Neural cell (in vitro differentiated cells): ENCODE measurements at regions not wholly inside any gene's neighbourhood (a gene's known extent, or its start where the extent isn't known, plus 50 kb on each side); places are given as distances from the start of the nearest gene placed in this dataset.

Source experiments
- H2AFZ ChIP-seq: fragments of 200-600, 300-800 bp; sonication (generic), shearing (Covaris generic); 2 replicates; pipeline ENCODE4 v1.6.0; 2014; ENCODE audit warnings: low read depth, mild to moderate bottlenecking, antibody characterized with exemption, low read length, moderate library complexity
- H3F3A ChIP-seq: fragments of 200-600 bp; shearing (Covaris generic); 2 replicates; pipeline ENCODE4 v1.6.1; 2016; ENCODE audit warnings: mild to moderate bottlenecking, moderate library complexity, mixed read lengths, antibody characterized with exemption, low read length; ENCODE audit not compliant: insufficient read depth, poor library complexity, severe bottlenecking
- H3K27ac ChIP-seq: fragments of 200-600, 300-800 bp; sonication (generic), shearing (Covaris generic); 2 replicates; pipeline ENCODE4 v1.5.1; 2014; ENCODE audit warnings: mild to moderate bottlenecking, low read length, moderate library complexity
- H3K27me3 ChIP-seq: fragments of 300-800, 200-600 bp; sonication (generic), shearing (Covaris generic); 2 replicates; pipeline ENCODE4 v1.6.0; 2014; ENCODE audit warnings: mild to moderate bottlenecking, low read depth, low read length, moderate library complexity; ENCODE audit not compliant: insufficient read depth
- H3K36me3 ChIP-seq: fragments of 300-800, 200-600 bp; sonication (generic), shearing (Covaris generic); 2 replicates; pipeline ENCODE4 v1.5.1; 2014; ENCODE audit warnings: mild to moderate bottlenecking, antibody characterized with exemption, low read length, moderate library complexity; ENCODE audit not compliant: insufficient read depth
- H3K4me2 ChIP-seq: fragments of 300-800, 200-600 bp; sonication (generic), shearing (Covaris generic); 2 replicates; pipeline ENCODE4 v1.6.0; 2014; ENCODE audit warnings: mild to moderate bottlenecking, low read length
- H3K4me3 ChIP-seq: fragments of 300-800, 200-600 bp; sonication (generic), shearing (Covaris generic); 2 replicates; pipeline ENCODE4 v1.5.1; 2014; ENCODE audit warnings: mild to moderate bottlenecking, low read length, moderate library complexity
- H3K79me2 ChIP-seq: fragments of 200-600 bp; shearing (Covaris generic); replicated peaks from 2 replicates; pipeline ENCODE4 v1.6.0; 2014; ENCODE audit warnings: mild to moderate bottlenecking, low read length, moderate library complexity; ENCODE audit not compliant: insufficient read depth
- H3K9ac ChIP-seq: fragments of 300-800, 200-600 bp; sonication (generic), shearing (Covaris generic); 2 replicates; pipeline ENCODE4 v1.6.1; 2016; ENCODE audit warnings: mild to moderate bottlenecking, low read length, mixed read lengths
- H3K9me2 ChIP-seq: fragments of 200-600 bp; shearing (Covaris generic); 2 replicates; pipeline ENCODE4 v1.6.1; 2016; ENCODE audit warnings: mild to moderate bottlenecking, low read length, mixed read lengths; ENCODE audit not compliant: insufficient read depth
- H3K9me3 ChIP-seq: fragments of 200-600, 300-800 bp; sonication (generic), shearing (Covaris generic); 2 replicates; pipeline ENCODE4 v1.6.1; 2016; ENCODE audit warnings: mild to moderate bottlenecking, mixed run types, low read length, moderate library complexity, mixed read lengths
- H4K20me1 ChIP-seq: fragments of 200-600 bp; shearing (Covaris generic); 2 replicates; pipeline ENCODE4 v1.6.1; 2016; ENCODE audit warnings: mild to moderate bottlenecking, mixed run types; ENCODE audit not compliant: insufficient read depth
- CTCF ChIP-seq: fragments of 450-650 bp; IDR thresholded peaks from 2 replicates; pipeline ENCODE4 v1.5.1; 2014; ENCODE audit warnings: antibody characterized with exemption, mild to moderate bottlenecking, moderate library complexity; ENCODE audit not compliant: poor library complexity, severe bottlenecking
- EP300 ChIP-seq: fragments of 450-650 bp; conservative IDR thresholded peaks from 2 replicates; pipeline ENCODE4 v1.6.1; 2014; ENCODE audit warnings: antibody characterized with exemption, mild to moderate bottlenecking, moderate library complexity; ENCODE audit not compliant: poor library complexity, severe bottlenecking
- EZH2 ChIP-seq: fragments of 200-600, 300-800 bp; shearing (Covaris generic), sonication (generic); IDR thresholded peaks from 2 replicates; pipeline ENCODE4 v1.6.1; 2014; ENCODE audit warnings: antibody characterized with exemption, low read length, borderline replicate concordance, mild to moderate bottlenecking; ENCODE audit not compliant: insufficient read depth, poor library complexity, severe bottlenecking
- MXI1 ChIP-seq: fragments of 450-650 bp; conservative IDR thresholded peaks from 2 replicates; pipeline ENCODE4 v1.6.1; 2014; ENCODE audit warnings: antibody characterized with exemption, mild to moderate bottlenecking; ENCODE audit not compliant: poor library complexity, severe bottlenecking
- POLR2AphosphoS5 ChIP-seq: IDR thresholded peaks from 2 replicates; pipeline ENCODE4 v1.6.1; 2012
- RAD21 ChIP-seq: fragments of 450-650 bp; conservative IDR thresholded peaks from 2 replicates; pipeline ENCODE4 v1.6.1; 2014; ENCODE audit warnings: antibody characterized with exemption, mild to moderate bottlenecking, moderate library complexity
- REST ChIP-seq: IDR thresholded peaks from 2 replicates; pipeline ENCODE4 v1.6.1; 2012; ENCODE audit warnings: borderline replicate concordance
- SMC3 ChIP-seq: fragments of 450-650 bp; conservative IDR thresholded peaks from 2 replicates; pipeline ENCODE4 v1.6.1; 2014; ENCODE audit warnings: antibody characterized with exemption, mild to moderate bottlenecking, moderate library complexity; ENCODE audit not compliant: poor library complexity
- TAF1 ChIP-seq: IDR thresholded peaks from 2 replicates; pipeline ENCODE4 v1.6.1; 2012; ENCODE audit warnings: low read depth

GRCh38 chr18:75624869-75625268 lies 197.4 kb upstream of the SMIM21 start:
- Histone ChIP-seq H3K9ac (no peak overlapping the region), H3K9me3 (no peaks in the 10 kb centered on the region), H3K4me3 (no peak overlapping the region), H3K79me2 (no peaks in the 10 kb centered on the region), H3K27ac (no peak overlapping the region), H2AFZ (no peak overlapping the region), H3K27me3 (no peaks in the 10 kb centered on the region), H3K4me2 (no peak overlapping the region), H3F3A (no peaks in the 10 kb centered on the region), H4K20me1 (no peaks in the 10 kb centered on the region), H3K36me3 (no peaks in the 10 kb centered on the region), H3K9me2 (no peaks in the 10 kb centered on the region)
- TF ChIP-seq SMC3, result no peak

- Histone ChIP-seq H4K20me1 (no peaks in the 10 kb centered on the region), H3K4me2 (no peak overlapping the region), H3K79me2 (no peaks in the 10 kb centered on the region), H3K36me3 (no peaks in the 10 kb centered on the region), H3K27me3 (no peaks in the 10 kb centered on the region), H3K9me2 (no peaks in the 10 kb centered on the region), H3K27ac (no peak overlapping the region), H3K9me3 (no peaks in the 10 kb centered on the region), H3K4me3 (no peak overlapping the region), H3F3A (no peaks in the 10 kb centered on the region), H3K9ac (no peak overlapping the region), H2AFZ (no peak overlapping the region)
- no peak for TF ChIP-seq REST
- TF ChIP-seq CTCF, result no peak
- no peak for TF ChIP-seq EZH2
- no peak for TF ChIP-seq TAF1
- no peak for TF ChIP-seq POLR2AphosphoS5
- TF ChIP-seq RAD21, result no peak
- TF ChIP-seq MXI1, result no peak
- TF ChIP-seq EP300, result no peak
- no peak for TF ChIP-seq SMC3
These were observed 194.3 kb upstream of the SMIM21 start for GRCh38 chr18:75621818-75622217.

GRCh38 chr18:75618146-75618545 lies 190.6 kb upstream of the SMIM21 start:
- H3F3A ChIP-seq, result no peaks in the 10 kb centered on the region
- no peaks in the 10 kb centered on the region for H3K79me2 ChIP-seq
- H3K4me3 ChIP-seq, result no peak overlapping the region
- no peak overlapping the region for H3K9ac ChIP-seq
- H3K9me3 ChIP-seq, result no peaks in the 10 kb centered on the region
- no peaks in the 10 kb centered on the region for H3K9me2 ChIP-seq
- H3K4me2 ChIP-seq, result no peak overlapping the region
- H3K36me3 ChIP-seq, result no peaks in the 10 kb centered on the region
- H4K20me1 ChIP-seq, result no peaks in the 10 kb centered on the region
- H3K27me3 ChIP-seq, result no peaks in the 10 kb centered on the region
- TF ChIP-seq EZH2 (no peak), POLR2AphosphoS5 (no peak), SMC3 (no peak), TAF1 (no peak), MXI1 (no peak), CTCF (no peak), REST (no peak), EP300 (no peak), RAD21 (no peak)
- no peak overlapping the region for H3K27ac ChIP-seq
- no peak overlapping the region for H2AFZ ChIP-seq
